A549 (cell line): ENCODE measurements at regions not wholly inside any gene's neighbourhood (a gene's known extent, or its start where the extent isn't known, plus 50 kb on each side); places are given as distances from the start of the nearest gene placed in this dataset.
A peak's percentile ranks its signal among the peaks of the same experiment; 100 is the strongest.

ENCODE experiments used
- ATAC-seq, 2 experiments: fragments of 200-7000 bp in 1 of 2; fragments of >200 bp in 1 of 2; cut with Nextera tagmentation in 1 of 2; cut with Tn5 transposase in 1 of 2; 3 replicates each; pipeline versions ENCODE4 v1.8.0 to v1.9.1; 2018 to 2020; ENCODE audit warnings: mild to moderate bottlenecking in 1 of 2, moderate library complexity in 1 of 2
- CTCF ChIA-PET: fragments of 300-600 bp; sonication (Branson Sonifier 250); formaldehyde crosslinking; extraction: SDS; loops from one replicate; lab custom pipeline; 2021; ENCODE audit warnings: antibody characterized with exemption, inconsistent platforms; lab: Yijun Ruan, JAX
- POLR2A ChIA-PET: fragments of 350-600 bp; formaldehyde crosslinking; extraction: SDS; loops from one replicate; lab custom pipeline; 2021; ENCODE audit warnings: antibody characterized with exemption, inconsistent platforms; lab: Yijun Ruan, JAX
- DNase-seq, 2 experiments: peaks; one replicate each; pipeline versions ENCODE4 v3.0.0 to v3.0.0-alpha.2; 2011 to 2016; ENCODE audit warnings: low read depth in 1 of 2, low spot score in 1 of 2
- FAIRE-seq: peaks from 2 replicates; lab custom pipeline; 2011; peaks lifted over from hg19 to GRCh38; lab: Jason Lieb, UNC
- H3K27ac ChIP-seq, 2 experiments: fragments of >200 bp; sonication (Bioruptor Twin); formaldehyde crosslinking; 3 replicates each; pipeline ENCODE4 v1.5.1; 2016 to 2017
- H3K4me1 ChIP-seq: fragments of >200 bp; sonication (Bioruptor Twin); formaldehyde crosslinking; 3 replicates; pipeline ENCODE4 v1.6.1; 2016
- H3K4me2 ChIP-seq: fragments of >200 bp; sonication (Bioruptor Twin); formaldehyde crosslinking; 3 replicates; pipeline ENCODE4 v1.6.1; 2016
- H3K4me3 ChIP-seq: fragments of >200 bp; sonication (Bioruptor Twin); formaldehyde crosslinking; 3 replicates; pipeline ENCODE4 v1.5.1; 2016
- H3K9me3 ChIP-seq: fragments of >200 bp; sonication (Bioruptor Twin); formaldehyde crosslinking; 3 replicates; pipeline ENCODE4 v1.6.1; 2016
- BHLHE40 ChIP-seq: IDR thresholded peaks from 2 replicates; pipeline ENCODE4 v1.6.1; 2012; ENCODE audit warnings: low read depth, low read length, inconsistent platforms
- CEBPB ChIP-seq, 2 experiments: fragments of >200 bp in 1 of 2; sonication (Bioruptor Twin) in 1 of 2; formaldehyde crosslinking in 1 of 2; IDR thresholded peaks; 2 replicates each; pipeline ENCODE4 v1.6.1; 2012 to 2016
- CHD4 ChIP-seq: fragments of 200-600 bp; sonication (generic); IDR thresholded peaks from 2 replicates; pipeline ENCODE4 v1.6.1; 2016; ENCODE audit warnings: antibody characterized with exemption, mild to moderate bottlenecking, borderline replicate concordance
- EHMT2 ChIP-seq: fragments of 200-600 bp; sonication (generic); IDR thresholded peaks from 2 replicates; pipeline ENCODE4 v1.6.1; 2016; ENCODE audit warnings: antibody characterized with exemption, low read depth, mild to moderate bottlenecking, moderate library complexity
- EP300 ChIP-seq, 2 experiments: fragments of >200 bp; sonication (Bioruptor Twin); formaldehyde crosslinking; IDR thresholded peaks; 2 replicates in 1 of 2; 3 replicates in 1 of 2; pipeline ENCODE4 v1.6.1; 2016 to 2017
- FOSL2 ChIP-seq, 2 experiments: fragments of 450-650 bp in 1 of 2; fragments of >200 bp in 1 of 2; sonication (Bioruptor Twin) in 1 of 2; formaldehyde crosslinking; IDR thresholded peaks; 2 replicates each; pipeline versions ENCODE4 v1.5.0 to v1.6.1; 2016 to 2020; ENCODE audit warnings: mild to moderate bottlenecking in 1 of 2, moderate library complexity in 1 of 2
- HOXA7 ChIP-seq: fragments of 250-450 bp; sonication (Bioruptor Pico); IDR thresholded peaks from 2 replicates; pipeline ENCODE4 v1.5.0; 2020; ENCODE audit warnings: mild to moderate bottlenecking, moderate library complexity
- KDM5A ChIP-seq: fragments of 200-600 bp; sonication (generic); IDR thresholded peaks from 2 replicates; pipeline ENCODE4 v1.6.1; 2016; ENCODE audit warnings: antibody characterized with exemption, mild to moderate bottlenecking
- NR3C1 ChIP-seq: fragments of >200 bp; sonication (Bioruptor Twin); formaldehyde crosslinking; IDR thresholded peaks from 3 replicates; pipeline ENCODE4 v1.6.1; 2017
- POLR2A ChIP-seq: IDR thresholded peaks from 2 replicates; pipeline ENCODE4 v1.6.1; 2012; ENCODE audit warnings: mild to moderate bottlenecking, low read length
- RAD21 ChIP-seq, 2 experiments: fragments of >200 bp in 1 of 2; sonication (Bioruptor Twin) in 1 of 2; formaldehyde crosslinking in 1 of 2; IDR thresholded peaks in 1 of 2; conservative IDR thresholded peaks in 1 of 2; 2 replicates in 1 of 2; 3 replicates in 1 of 2; pipeline ENCODE4 v1.6.1; 2012 to 2018; ENCODE audit warnings: inconsistent platforms in 1 of 2
- RFX5 ChIP-seq: fragments of 450-650 bp; IDR thresholded peaks from 2 replicates; pipeline ENCODE4 v1.7.1; 2014; ENCODE audit warnings: antibody characterized with exemption, mild to moderate bottlenecking, moderate library complexity
- ZC3H11A ChIP-seq: fragments of 450-650 bp; IDR thresholded peaks from 2 replicates; pipeline ENCODE4 v1.6.1; 2014; ENCODE audit warnings: antibody characterized with exemption, mild to moderate bottlenecking
- WGBS: methylation state at CpG from one replicate; pipeline ENCODE4 v1.1.6; 2017; ENCODE audit errors: missing lambda C conversion rate; 5-methylcytosine and 5-hydroxymethylcytosine counted together
- TF ChIP-seq, protein P1 (sequence below): fragments of 200-600 bp; sonication (generic); IDR thresholded peaks from 2 replicates; pipeline ENCODE4 v1.6.1; 2016; ENCODE audit warnings: antibody characterized with exemption, mild to moderate bottlenecking, moderate library complexity
- TF ChIP-seq, protein P2 (sequence below): fragments of 450-650 bp; IDR thresholded peaks from 2 replicates; pipeline ENCODE4 v1.6.1; 2014; ENCODE audit warnings: antibody characterized with exemption
- TF ChIP-seq, protein P3 (sequence below): fragments of >200 bp; sonication (Bioruptor Twin); formaldehyde crosslinking; IDR thresholded peaks from 3 replicates; pipeline ENCODE4 v1.6.1; 2016

DNA sequence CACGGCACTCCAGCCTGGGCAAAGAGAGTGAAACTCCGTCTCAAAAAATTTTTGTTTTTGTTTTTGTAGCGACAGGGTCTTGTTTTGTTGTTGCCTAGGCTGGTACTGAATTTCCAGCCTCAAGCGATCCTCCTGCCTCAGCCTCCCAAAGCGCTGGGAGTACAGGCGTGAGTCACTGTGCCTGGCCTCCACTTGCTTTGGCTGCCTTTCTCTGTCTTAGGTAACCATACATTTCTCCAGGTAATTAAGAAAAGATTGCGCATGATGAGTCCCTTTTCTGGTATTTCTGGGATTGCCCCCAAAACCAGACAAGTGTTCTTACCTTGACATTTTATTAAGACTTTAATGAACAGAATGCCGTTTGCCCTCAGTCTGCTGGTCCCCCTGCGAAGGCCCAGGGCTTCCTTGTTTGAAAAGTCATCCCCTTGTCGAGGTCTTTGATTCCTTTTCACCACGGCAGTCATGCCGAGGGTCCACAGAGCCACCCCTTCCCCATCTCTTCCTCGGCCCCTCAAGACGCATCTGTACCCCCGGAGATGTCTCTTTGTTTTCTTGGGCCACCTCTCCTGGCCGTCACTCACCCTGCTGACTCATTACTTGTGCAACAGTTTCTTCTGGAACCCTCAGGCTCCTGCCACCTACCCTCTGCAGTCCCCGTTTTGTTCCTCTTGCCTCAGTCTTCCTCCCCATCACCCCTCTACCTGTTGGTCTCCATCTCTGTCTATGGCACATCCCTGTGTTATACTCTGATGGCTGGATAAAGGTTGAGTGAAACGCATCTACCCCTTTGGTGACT, 151.0 kb downstream of the SEC14L1 start:
- H3K4me3 ChIP-seq = no peak overlapping the region
- H3K4me1 ChIP-seq = peaks cover 67% of the 10 kb centered on the region
- DNase-seq (no peak), ATAC-seq (no peak)
- peak overlapping the region; percentile 6; the same call in 1 of the 3 replicates for H3K4me2 ChIP-seq
- TF ChIP-seq POLR2A (no peak), CEBPB (IDR thresholded peaks at IDR 0.05) (peak in 1 of 2 experiments; percentile 70; a peak in 2 of 4 replicates), FOSL2 (IDR thresholded peaks at IDR 0.05) (no peak), FOSL2 (CRISPR knock-in tag; IDR thresholded peaks at IDR 0.05) (peak; percentile 48), NR3C1 (no peak), BHLHE40 (no peak), RFX5 (no peak), CHD4 (no peak)
- TF ChIP-seq, protein P1, sequence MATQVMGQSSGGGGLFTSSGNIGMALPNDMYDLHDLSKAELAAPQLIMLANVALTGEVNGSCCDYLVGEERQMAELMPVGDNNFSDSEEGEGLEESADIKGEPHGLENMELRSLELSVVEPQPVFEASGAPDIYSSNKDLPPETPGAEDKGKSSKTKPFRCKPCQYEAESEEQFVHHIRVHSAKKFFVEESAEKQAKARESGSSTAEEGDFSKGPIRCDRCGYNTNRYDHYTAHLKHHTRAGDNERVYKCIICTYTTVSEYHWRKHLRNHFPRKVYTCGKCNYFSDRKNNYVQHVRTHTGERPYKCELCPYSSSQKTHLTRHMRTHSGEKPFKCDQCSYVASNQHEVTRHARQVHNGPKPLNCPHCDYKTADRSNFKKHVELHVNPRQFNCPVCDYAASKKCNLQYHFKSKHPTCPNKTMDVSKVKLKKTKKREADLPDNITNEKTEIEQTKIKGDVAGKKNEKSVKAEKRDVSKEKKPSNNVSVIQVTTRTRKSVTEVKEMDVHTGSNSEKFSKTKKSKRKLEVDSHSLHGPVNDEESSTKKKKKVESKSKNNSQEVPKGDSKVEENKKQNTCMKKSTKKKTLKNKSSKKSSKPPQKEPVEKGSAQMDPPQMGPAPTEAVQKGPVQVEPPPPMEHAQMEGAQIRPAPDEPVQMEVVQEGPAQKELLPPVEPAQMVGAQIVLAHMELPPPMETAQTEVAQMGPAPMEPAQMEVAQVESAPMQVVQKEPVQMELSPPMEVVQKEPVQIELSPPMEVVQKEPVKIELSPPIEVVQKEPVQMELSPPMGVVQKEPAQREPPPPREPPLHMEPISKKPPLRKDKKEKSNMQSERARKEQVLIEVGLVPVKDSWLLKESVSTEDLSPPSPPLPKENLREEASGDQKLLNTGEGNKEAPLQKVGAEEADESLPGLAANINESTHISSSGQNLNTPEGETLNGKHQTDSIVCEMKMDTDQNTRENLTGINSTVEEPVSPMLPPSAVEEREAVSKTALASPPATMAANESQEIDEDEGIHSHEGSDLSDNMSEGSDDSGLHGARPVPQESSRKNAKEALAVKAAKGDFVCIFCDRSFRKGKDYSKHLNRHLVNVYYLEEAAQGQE = no peak
- TF ChIP-seq, protein P2, sequence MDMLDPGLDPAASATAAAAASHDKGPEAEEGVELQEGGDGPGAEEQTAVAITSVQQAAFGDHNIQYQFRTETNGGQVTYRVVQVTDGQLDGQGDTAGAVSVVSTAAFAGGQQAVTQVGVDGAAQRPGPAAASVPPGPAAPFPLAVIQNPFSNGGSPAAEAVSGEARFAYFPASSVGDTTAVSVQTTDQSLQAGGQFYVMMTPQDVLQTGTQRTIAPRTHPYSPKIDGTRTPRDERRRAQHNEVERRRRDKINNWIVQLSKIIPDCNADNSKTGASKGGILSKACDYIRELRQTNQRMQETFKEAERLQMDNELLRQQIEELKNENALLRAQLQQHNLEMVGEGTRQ = no peak
- TF ChIP-seq, all 56 proteins: peak for 2
- POLR2A ChIA-PET = no interaction called here
- Histone ChIP-seq H3K27ac (peak overlapping the region; percentile 5 to 71; a peak in 4 of 6 replicates), H3K9me3 (no peaks in the 10 kb centered on the region)
- CTCF ChIA-PET = interaction anchor here (1.1 kb wide), 1 partner anchor 11 kb away, joined by 3 read pairs; no protein-coding TSS in a partner anchor
- no peak for FAIRE-seq
- WGBS = 85% methylated on average over 18 of the region's 18 CpGs

DNA sequence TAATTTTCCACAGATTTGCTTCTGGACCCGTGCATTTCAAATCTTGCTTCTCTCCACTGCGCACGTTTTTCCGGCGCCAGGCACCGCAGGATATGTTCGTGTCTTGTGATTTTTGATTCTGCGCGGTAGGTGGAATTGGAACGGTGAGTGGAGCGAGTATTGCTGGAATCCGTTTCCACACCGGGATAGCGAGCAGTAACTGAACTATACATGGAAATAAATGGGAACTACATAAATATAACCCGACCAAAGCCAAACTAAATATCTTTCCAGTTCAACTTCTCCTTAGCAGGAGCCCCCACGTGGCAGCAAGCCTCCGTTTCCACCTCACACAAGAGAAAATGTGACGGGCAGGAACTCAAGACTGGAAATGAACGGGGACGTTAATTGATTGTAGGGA, 154.0 kb downstream of the SEC14L1 start:
- Histone ChIP-seq H3K27ac (no peak overlapping the region), H3K4me1 (peaks cover 62% of the 10 kb centered on the region), H3K4me3 (no peak overlapping the region), H3K9me3 (no peaks in the 10 kb centered on the region), H3K4me2 (no peak overlapping the region)
- DNase-seq = no peak
- CTCF ChIA-PET = interaction anchor here (0.5 kb wide), 1 partner anchor 137 kb away, joined by 5 read pairs; no protein-coding TSS in a partner anchor
- FAIRE-seq = no peak
- POLR2A ChIA-PET = interaction anchor here (0.6 kb wide), 1 partner anchor 19 kb away, joined by 3 read pairs; no protein-coding TSS in a partner anchor
- 94% methylated on average over 20 of the region's 20 CpGs for WGBS
- TF ChIP-seq KDM5A = no peak
- no peak for TF ChIP-seq HOXA7 (CRISPR knock-in tag)
- no peak for TF ChIP-seq NR3C1
- no peak for TF ChIP-seq RAD21 (conservative IDR thresholded peaks at IDR 0.05 in 1 of 2, IDR thresholded peaks at IDR 0.05 in 1 of 2)
- TF ChIP-seq ZC3H11A = no peak
- TF ChIP-seq CHD4 = no peak
- no peak for TF ChIP-seq EHMT2
- TF ChIP-seq, protein P3, sequence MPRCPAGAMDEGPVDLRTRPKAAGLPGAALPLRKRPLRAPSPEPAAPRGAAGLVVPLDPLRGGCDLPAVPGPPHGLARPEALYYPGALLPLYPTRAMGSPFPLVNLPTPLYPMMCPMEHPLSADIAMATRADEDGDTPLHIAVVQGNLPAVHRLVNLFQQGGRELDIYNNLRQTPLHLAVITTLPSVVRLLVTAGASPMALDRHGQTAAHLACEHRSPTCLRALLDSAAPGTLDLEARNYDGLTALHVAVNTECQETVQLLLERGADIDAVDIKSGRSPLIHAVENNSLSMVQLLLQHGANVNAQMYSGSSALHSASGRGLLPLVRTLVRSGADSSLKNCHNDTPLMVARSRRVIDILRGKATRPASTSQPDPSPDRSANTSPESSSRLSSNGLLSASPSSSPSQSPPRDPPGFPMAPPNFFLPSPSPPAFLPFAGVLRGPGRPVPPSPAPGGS = no peak
- TF ChIP-seq EP300 (IDR thresholded peaks at IDR 0.05) = no peak
- ATAC-seq = no peak
